Activated CD4-positive, alpha-beta T cell treated with anti-CD3 and anti-CD28 coated beads for 36 hours (primary cell): ENCODE measurements at regions not wholly inside any gene's neighbourhood (a gene's known extent, or its start where the extent isn't known, plus 50 kb on each side); places are given as distances from the start of the nearest gene placed in this dataset.

Source experiments
- ATAC-seq: fragments of 200-7000 bp; cut with Tn5 transposase; one replicate; pipeline ENCODE4 v1.10.0; 2021; ENCODE audit warnings: mild to moderate bottlenecking, moderate library complexity
- CTCF ChIA-PET: fragments of 350-600 bp; sonication (Branson Sonifier 250); formaldehyde crosslinking; loops from one replicate; lab custom pipeline; 2021; ENCODE audit warnings: antibody characterized with exemption; lab: Charles Lee
- POLR2A ChIA-PET: fragments of 350-600 bp; sonication (Branson Sonifier 250); formaldehyde crosslinking; loops from one replicate; lab custom pipeline; 2021; ENCODE audit warnings: antibody characterized with exemption, inconsistent platforms; lab: Charles Lee
- DNase-seq: peaks from one replicate; pipeline ENCODE4 v3.0.0-alpha.2; 2020
- H3K27ac Mint-ChIP-seq: one replicate; pipeline ENCODE4 v1.8.0; 2021; ENCODE audit warnings: mixed read lengths
- H3K27me3 Mint-ChIP-seq: one replicate; pipeline ENCODE4 v1.8.0; 2021; ENCODE audit warnings: mixed read lengths
- H3K36me3 Mint-ChIP-seq: one replicate; pipeline ENCODE4 v1.8.0; 2021; ENCODE audit warnings: low read depth, mixed read lengths
- H3K4me1 Mint-ChIP-seq: one replicate; pipeline ENCODE4 v1.8.0; 2021; ENCODE audit warnings: mixed read lengths
- H3K4me3 Mint-ChIP-seq: one replicate; pipeline ENCODE4 v1.8.0; 2021; ENCODE audit warnings: mild to moderate bottlenecking, moderate library complexity, mixed read lengths
- H3K9me3 Mint-ChIP-seq: one replicate; pipeline ENCODE4 v1.8.0; 2021; ENCODE audit warnings: low read depth, mixed read lengths
- intact Hi-C, 2 experiments: fragments of 100-400 bp; cut with DNase I in 1 of 2; cut with micrococcal nuclease in 1 of 2; formaldehyde crosslinking; loops; one replicate each; pipeline versions ENCODE4 v1.14.2 to v1.15.1; 2022 to 2024; cut with DNase I, micrococcal nuclease

GRCh38 chr14:95395098-95395737 lies 75.5 kb upstream of the CLMN start:
- ChIA-PET CTCF (no interaction called here), POLR2A (no interaction called here)
- no peak overlapping the region for H3K27ac Mint-ChIP-seq
- H3K27me3 Mint-ChIP-seq: peaks cover 3% of the 10 kb centered on the region
- intact Hi-C loops: no loop called here
- peaks cover 2% of the 10 kb centered on the region for H3K4me1 Mint-ChIP-seq
- ATAC-seq (peak; percentile 68), DNase-seq (no peak)
- H3K36me3 Mint-ChIP-seq: no peaks in the 10 kb centered on the region
- peaks cover 6% of the 10 kb centered on the region for H3K9me3 Mint-ChIP-seq
- no peak overlapping the region for H3K4me3 Mint-ChIP-seq

- no peak for ATAC-seq
- Mint-ChIP-seq H3K4me3 (no peak overlapping the region), H3K27ac (no peak overlapping the region), H3K27me3 (peaks cover 3% of the 10 kb centered on the region), H3K36me3 (no peaks in the 10 kb centered on the region), H3K9me3 (peaks cover 6% of the 10 kb centered on the region), H3K4me1 (peaks cover 2% of the 10 kb centered on the region)
- no peak for DNase-seq
- intact Hi-C loops: no loop called here
- ChIA-PET POLR2A (no interaction called here), CTCF (interaction anchor here (0.7 kb wide), 1 partner anchor 703 kb away, joined by 3 read pairs; no protein-coding TSS in a partner anchor)
These were observed 74.8 kb upstream of the CLMN start for GRCh38 chr14:95394297-95395097.

- H3K4me1 Mint-ChIP-seq: peaks cover 2% of the 10 kb centered on the region
- H3K9me3 Mint-ChIP-seq: peaks cover 6% of the 10 kb centered on the region
- ATAC-seq (no peak), DNase-seq (no peak)
- peaks cover 5% of the 10 kb centered on the region for H3K27me3 Mint-ChIP-seq
- POLR2A ChIA-PET: no interaction called here
- H3K27ac Mint-ChIP-seq: no peak overlapping the region
- CTCF ChIA-PET: interaction anchor here (1.0 kb wide), 1 partner anchor 31 kb away, joined by 3 read pairs; no protein-coding TSS in a partner anchor
- H3K4me3 Mint-ChIP-seq: no peak overlapping the region
- intact Hi-C loops: no loop called here
- no peaks in the 10 kb centered on the region for H3K36me3 Mint-ChIP-seq
These were observed 73.1 kb upstream of the CLMN start for GRCh38 chr14:95392841-95393240.

GRCh38 chr14:95391331-95391730 lies 71.6 kb upstream of the CLMN start:
- ChIA-PET CTCF (no interaction called here), POLR2A (no interaction called here)
- H3K27me3 Mint-ChIP-seq: peaks cover 5% of the 10 kb centered on the region
- ATAC-seq (no peak), DNase-seq (no peak)
- no peaks in the 10 kb centered on the region for H3K36me3 Mint-ChIP-seq
- no peak overlapping the region for H3K4me3 Mint-ChIP-seq
- intact Hi-C loops: no loop called here
- peaks cover 2% of the 10 kb centered on the region for H3K4me1 Mint-ChIP-seq
- H3K27ac Mint-ChIP-seq: no peak overlapping the region
- peaks cover 6% of the 10 kb centered on the region for H3K9me3 Mint-ChIP-seq

DNA sequence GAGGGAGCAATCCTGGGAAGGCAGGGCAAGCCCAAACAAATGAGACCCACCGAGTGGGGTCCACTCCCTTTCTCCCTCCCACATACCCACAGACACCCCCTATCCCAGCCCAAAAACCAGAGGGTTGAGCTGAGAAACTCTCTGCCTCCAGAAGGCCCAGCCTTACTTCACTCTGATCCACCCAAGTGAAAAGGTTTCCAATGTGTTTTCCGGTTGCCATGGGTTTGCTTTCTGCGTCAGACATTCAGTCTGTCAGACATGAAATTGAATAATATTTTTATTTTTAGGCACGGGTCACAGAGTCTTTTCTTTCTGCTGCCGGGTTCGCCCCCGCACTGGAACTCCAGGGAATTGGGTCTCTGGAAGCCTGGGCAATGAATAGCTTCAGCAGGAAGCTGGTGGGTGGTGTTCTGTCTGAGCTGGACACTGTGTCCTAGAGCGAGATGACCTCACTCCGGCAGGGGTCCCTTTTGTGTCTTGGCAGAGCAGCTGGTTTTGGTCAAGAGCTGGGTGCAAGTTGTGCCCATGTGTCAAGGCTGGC lies 69.8 kb upstream of the CLMN start:
- H3K4me3 Mint-ChIP-seq: no peak overlapping the region
- DNase-seq (no peak), ATAC-seq (no peak)
- peaks cover 7% of the 10 kb centered on the region for H3K27me3 Mint-ChIP-seq
- H3K27ac Mint-ChIP-seq: no peak overlapping the region
- ChIA-PET POLR2A (no interaction called here), CTCF (no interaction called here)
- peaks cover 6% of the 10 kb centered on the region for H3K9me3 Mint-ChIP-seq
- H3K36me3 Mint-ChIP-seq: no peaks in the 10 kb centered on the region
- intact Hi-C loops: no loop called here
- no peaks in the 10 kb centered on the region for H3K4me1 Mint-ChIP-seq

DNA sequence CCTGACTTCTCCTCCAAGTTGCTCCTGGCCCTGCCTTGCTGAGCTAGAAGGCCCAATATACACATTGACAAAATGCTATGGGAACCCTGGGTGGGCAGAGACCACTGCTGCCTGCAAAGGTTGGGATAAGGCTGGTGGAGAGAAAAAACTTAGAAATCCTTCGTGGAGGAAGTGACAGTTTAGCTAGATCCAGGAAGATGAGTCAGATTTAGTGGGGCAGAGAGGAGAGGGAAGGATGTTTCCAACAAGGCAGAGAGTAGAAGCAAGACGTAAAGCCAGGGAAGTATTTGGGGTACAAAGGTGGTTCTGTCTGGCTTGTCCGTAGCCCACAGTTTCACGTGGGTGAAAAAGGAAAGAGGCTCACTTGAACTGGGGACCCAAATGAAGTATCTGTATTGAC lies 69.0 kb upstream of the CLMN start:
- H3K27ac Mint-ChIP-seq: no peak overlapping the region
- POLR2A ChIA-PET: no interaction called here

DNA sequence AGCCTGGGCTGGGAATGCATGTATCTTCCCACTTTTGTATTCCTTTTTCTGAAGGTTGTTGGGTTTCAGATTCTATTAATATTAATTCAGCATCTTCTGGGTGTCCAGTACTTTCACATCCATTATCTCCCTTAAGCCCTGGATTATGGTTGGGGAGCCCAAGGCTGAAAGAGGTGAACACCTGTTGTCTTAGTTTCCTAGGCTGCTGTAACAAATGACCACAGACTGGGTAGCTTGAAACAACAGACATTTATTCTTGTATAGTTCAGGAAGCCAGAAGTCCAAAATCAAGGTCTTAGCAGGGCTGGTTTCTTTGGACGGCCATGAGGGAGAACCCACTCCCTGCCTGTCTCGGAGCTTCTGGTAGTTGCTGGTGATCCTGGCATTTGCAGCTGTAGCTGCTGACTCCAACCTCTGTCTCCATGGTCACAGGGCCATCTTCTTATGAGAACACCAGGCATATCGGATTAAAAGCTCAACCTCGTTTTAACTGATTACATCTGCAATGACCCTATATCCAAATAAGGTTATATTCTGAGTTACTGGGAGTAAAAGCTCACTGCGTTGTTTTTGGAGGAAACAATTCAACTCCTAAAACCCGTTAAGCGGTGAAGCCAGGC lies 68.2 kb upstream of the CLMN start:
- ChIA-PET POLR2A (no interaction called here), CTCF (interaction anchor here (0.7 kb wide), 1 partner anchor 962 kb away, joined by 5 read pairs; no protein-coding TSS in a partner anchor)
- Mint-ChIP-seq H3K27ac (no peak overlapping the region), H3K4me1 (no peaks in the 10 kb centered on the region), H3K9me3 (no peaks in the 10 kb centered on the region), H3K27me3 (peaks cover 7% of the 10 kb centered on the region), H3K36me3 (no peaks in the 10 kb centered on the region), H3K4me3 (no peak overlapping the region)
- DNase-seq (no peak), ATAC-seq (no peak)
- intact Hi-C loops: no loop called here

More for the DNA sequence above, 69.0 kb upstream of the CLMN start:
- ATAC-seq (no peak), DNase-seq (no peak)
- no peaks in the 10 kb centered on the region for H3K4me1 Mint-ChIP-seq
- no peaks in the 10 kb centered on the region for H3K9me3 Mint-ChIP-seq
- H3K4me3 Mint-ChIP-seq: no peak overlapping the region
- CTCF ChIA-PET: no interaction called here
- peaks cover 7% of the 10 kb centered on the region for H3K27me3 Mint-ChIP-seq
- no peaks in the 10 kb centered on the region for H3K36me3 Mint-ChIP-seq
- intact Hi-C loops: no loop called here

GRCh38 chr14:95386536-95387095 lies 66.9 kb upstream of the CLMN start:
- Mint-ChIP-seq H3K4me1 (no peaks in the 10 kb centered on the region), H3K27me3 (peaks cover 7% of the 10 kb centered on the region), H3K27ac (no peak overlapping the region), H3K36me3 (no peaks in the 10 kb centered on the region), H3K4me3 (no peak overlapping the region), H3K9me3 (no peaks in the 10 kb centered on the region)
- intact Hi-C loops: no loop called here
- POLR2A ChIA-PET: no interaction called here
- ATAC-seq (no peak), DNase-seq (no peak)
- CTCF ChIA-PET: interaction anchor here (0.7 kb wide), 1 partner anchor 921 kb away, joined by 4 read pairs; no protein-coding TSS in a partner anchor

DNA sequence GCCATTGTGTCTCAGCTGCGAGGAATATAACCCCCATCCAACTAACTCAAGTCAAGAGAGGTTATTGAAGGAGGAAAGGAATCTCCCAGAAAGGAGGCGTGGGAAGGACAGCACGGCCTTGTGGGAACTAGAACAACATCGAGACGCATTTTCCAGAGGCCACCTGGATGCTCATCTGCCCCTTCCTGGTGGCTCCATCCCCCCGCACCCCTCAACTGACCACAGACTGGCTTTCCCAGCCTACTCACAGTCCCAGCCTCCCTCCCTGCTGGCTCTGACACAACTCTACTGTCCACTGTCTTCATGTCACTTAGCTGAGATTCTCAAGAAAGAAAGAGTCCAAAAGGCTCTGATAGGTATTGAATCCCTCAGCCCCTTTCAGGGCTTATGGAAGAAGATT lies 66.0 kb upstream of the CLMN start:
- POLR2A ChIA-PET: no interaction called here
- Mint-ChIP-seq H3K4me1 (no peaks in the 10 kb centered on the region), H3K4me3 (no peak overlapping the region), H3K36me3 (no peaks in the 10 kb centered on the region), H3K27me3 (peaks cover 7% of the 10 kb centered on the region), H3K27ac (no peak overlapping the region), H3K9me3 (no peaks in the 10 kb centered on the region)
- ATAC-seq: no peak
- intact Hi-C loops: no loop called here
- no peak for DNase-seq
- CTCF ChIA-PET: no interaction called here

DNA sequence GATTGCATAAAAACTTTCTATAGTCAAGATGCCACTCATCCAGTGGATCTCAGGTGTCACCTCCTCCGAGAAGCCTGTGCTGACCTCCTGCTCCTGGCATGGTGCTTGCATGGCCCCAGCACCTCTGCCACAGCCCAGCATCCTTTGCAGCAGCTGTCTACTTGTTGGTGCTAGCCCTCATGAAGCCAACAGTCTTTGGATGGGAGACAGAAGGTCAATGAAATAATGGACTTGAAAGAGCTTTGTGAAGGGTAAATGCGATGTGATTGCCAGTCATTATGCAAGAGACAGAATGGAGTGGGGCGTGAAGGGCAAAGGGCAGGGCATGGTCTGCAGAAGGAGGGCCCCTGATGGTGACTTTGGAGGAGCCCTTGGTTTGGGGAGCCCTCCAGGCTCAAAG lies 63.0 kb upstream of the CLMN start:
- Mint-ChIP-seq H3K9me3 (peaks cover 14% of the 10 kb centered on the region), H3K4me3 (no peak overlapping the region), H3K27me3 (peaks cover 7% of the 10 kb centered on the region), H3K4me1 (no peaks in the 10 kb centered on the region), H3K36me3 (peaks cover 4% of the 10 kb centered on the region), H3K27ac (no peak overlapping the region)
- ATAC-seq (no peak), DNase-seq (no peak)
- ChIA-PET POLR2A (no interaction called here), CTCF (no interaction called here)
- intact Hi-C loops: no loop called here

- Mint-ChIP-seq H3K27ac (no peak overlapping the region), H3K9me3 (peaks cover 14% of the 10 kb centered on the region), H3K36me3 (peaks cover 4% of the 10 kb centered on the region), H3K4me1 (no peaks in the 10 kb centered on the region), H3K4me3 (no peak overlapping the region), H3K27me3 (peaks cover 10% of the 10 kb centered on the region)
- ChIA-PET POLR2A (no interaction called here), CTCF (no interaction called here)
- ATAC-seq (no peak), DNase-seq (no peak)
- intact Hi-C loops: no loop called here
These were observed 62.0 kb upstream of the CLMN start for GRCh38 chr14:95381726-95382125.
